GM19468 (cell line): ENCODE measurements at regions not wholly inside any gene's neighbourhood (a gene's known extent, or its start where the extent isn't known, plus 50 kb on each side); places are given as distances from the start of the nearest gene placed in this dataset.
"Not testable (repeated sequence)": the region's sequence is repeated elsewhere in the genome, so short reads cannot be mapped to it uniquely, and the experiment has no call there.

Experiments used
- ATAC-seq: cut with Tn5 transposase; IDR thresholded peaks from one replicate; pipeline ENCODE4 v1.9.1; 2021; ENCODE audit warnings: mild to moderate bottlenecking, moderate library complexity, moderate number of reproducible peaks; ENCODE audit not compliant: unreplicated experiment; ENCODE audit errors: extremely low read depth

GRCh38 chr2:53504507-53504906, 263.1 kb upstream of the CHAC2 start:
- ATAC-seq = no peak

DNA sequence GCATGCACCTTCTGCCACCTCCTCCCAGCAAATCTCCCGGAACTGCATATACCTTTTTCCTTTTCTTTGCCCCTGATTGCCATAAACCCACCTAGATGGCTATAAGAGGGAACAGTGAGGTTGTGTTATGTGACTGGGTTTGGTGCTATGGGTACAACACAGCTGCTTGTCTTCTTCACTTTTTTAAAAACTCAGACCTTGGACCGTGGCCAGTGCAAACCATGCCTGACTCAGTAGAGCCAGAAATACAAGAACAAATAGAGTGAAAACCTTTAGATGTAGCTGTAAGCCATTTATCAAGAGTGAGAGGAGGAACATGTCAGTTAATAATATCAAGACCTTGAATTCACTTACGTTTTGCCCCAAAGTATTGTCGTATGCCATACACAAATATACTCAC, 267.4 kb upstream of the CHAC2 start:
- no peak for ATAC-seq

- no peak for ATAC-seq
Measured at GRCh38 chr2:53498210-53498609, 269.4 kb upstream of the CHAC2 start.

DNA sequence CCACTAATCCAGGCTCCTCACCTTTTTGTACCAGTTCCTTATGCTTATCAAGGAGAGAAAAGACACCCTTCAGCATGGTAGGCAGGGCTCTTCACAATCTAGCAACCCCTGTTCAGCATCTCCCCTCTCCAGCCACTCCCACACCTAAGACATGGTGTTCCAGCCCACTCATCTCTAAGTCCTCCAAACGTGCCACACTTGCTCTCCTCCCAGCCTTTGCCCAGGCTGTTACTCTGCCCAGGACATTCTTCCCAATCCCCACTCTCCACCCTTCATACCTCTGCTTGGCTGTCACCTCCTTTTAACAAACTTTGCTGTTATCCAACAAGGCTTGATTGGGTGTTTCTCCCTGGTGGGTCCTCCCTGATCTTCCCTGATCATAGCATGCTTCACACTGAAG, 270.6 kb upstream of the CHAC2 start:
- no peak for ATAC-seq

GRCh38 chr2:53493210-53493609, 274.4 kb upstream of the CHAC2 start:
- no peak for ATAC-seq

DNA sequence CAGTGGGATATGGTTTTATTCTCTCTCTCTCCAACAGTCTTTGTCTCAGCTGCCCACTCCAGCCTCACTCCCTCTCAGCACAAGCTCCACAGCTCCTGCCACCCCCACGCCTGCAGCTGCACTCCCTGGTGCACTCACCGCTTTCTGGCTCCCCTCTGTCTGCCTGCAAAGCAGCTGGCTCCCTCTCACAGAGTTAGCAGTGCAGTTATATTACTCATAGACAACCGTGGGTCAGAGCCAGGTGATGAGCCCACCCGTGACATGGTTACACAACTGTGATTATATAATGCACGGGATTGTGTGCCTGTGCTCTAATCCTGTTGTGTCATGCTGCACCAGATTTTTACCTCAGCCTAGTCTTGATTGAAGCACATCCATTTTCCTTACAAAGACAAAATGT, 276.9 kb upstream of the CHAC2 start:
- no peak for ATAC-seq

DNA sequence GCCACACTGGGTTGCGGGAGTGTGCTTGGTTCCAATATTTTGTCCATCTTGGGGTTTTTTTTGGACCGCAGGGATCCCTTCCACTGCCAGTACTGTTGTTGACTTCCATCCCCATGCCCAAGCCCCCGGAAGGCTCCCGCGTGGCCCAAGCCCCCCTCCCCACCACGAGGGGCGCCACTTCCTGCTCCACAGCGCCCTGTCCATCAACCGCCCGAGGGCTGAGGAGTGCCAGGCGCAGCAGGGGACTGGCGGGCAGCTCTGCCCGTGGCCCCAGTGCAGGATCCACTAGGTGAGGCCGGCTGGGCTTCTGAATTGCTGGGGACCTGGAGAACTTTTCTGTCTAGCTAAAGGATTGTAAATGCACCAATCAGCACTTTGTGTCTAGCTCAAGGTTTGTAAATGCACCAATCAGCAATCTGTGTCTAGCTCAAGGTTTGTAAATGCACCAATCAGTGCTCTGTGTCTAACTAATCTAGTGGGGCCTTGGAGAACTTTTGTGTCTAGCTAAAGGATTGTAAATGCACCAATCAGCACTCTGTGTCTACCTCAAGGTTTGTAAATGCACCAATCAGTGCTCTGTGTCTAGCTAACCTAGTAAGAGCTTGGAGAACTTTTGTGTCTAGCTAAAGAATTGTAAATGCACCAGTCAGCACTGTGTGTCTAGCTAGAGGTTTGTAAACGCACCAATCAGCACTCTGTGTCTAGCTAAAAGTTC, 281.3 kb upstream of the CHAC2 start:
- not testable (repeated sequence) for ATAC-seq

GRCh38 chr2:53485021-53485728, 282.4 kb upstream of the CHAC2 start:
- no peak for ATAC-seq

DNA sequence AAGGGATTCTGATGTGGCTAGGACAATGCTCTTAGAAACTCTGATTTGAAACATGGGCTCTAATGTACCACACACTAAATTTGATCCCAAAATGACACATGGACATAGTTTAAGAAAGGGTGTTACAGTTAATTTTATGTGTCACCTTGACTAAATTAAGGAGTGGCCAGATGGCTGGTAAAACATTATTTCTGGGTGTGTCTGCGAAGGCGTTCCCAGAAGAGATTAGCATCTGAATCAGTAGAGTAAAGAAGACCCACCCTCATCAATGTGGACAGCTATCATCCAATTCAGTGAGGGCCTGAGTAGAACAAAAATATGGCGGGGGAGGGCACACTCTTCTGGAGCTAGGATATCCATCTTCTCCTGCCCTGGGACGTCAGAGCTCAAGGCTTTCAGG, 283.1 kb upstream of the CHAC2 start:
- no peak for ATAC-seq

- ATAC-seq = no peak
Measured at GRCh38 chr2:53477517-53477916, 290.1 kb upstream of the CHAC2 start.

DNA sequence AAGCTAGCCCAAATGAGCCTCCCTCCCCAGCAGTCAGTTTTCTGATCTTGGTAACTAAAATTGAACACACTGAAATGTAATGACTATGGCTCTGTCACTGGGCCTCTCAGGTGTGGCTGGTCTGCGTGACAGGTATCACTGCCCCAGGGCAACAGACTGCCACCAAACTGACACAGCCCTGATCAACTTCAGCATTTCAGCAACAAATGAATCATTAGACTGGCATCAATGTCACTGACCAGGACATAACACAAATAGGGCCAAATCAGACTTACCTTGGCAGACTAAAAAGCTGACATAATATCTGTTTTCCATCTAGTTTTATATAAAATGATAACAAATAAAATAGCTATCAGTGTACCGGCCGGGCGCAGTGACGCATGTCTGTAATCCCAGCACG, 290.8 kb upstream of the CHAC2 start:
- ATAC-seq = no peak

GRCh38 chr2:53475766-53476165, 291.8 kb upstream of the CHAC2 start:
- no peak for ATAC-seq

- no peak for ATAC-seq
Measured at GRCh38 chr2:53475321-53475720, 292.3 kb upstream of the CHAC2 start.

DNA sequence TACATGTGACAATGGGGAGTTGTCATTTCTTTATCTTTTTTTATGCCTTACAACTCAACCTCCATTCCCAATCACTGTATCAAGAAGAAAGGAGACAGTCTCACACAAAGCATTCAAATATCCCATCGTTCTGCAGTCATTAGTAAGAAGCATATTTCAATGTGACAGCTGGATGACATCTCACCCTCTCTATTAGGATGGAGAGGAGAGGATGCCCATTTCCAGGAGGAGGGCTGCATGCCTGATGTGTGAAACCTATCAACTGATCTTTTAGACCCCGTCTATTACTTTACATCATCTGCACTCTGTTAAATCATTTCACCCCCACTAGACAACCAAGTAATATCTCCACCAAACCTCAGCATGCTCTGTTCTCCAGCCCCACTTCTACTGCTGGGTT, 292.7 kb upstream of the CHAC2 start:
- no peak for ATAC-seq

GRCh38 chr2:53473775-53474311, 293.8 kb upstream of the CHAC2 start:
- no peak for ATAC-seq

- ATAC-seq = no peak
Measured at GRCh38 chr2:53473236-53473635, 294.4 kb upstream of the CHAC2 start.

DNA sequence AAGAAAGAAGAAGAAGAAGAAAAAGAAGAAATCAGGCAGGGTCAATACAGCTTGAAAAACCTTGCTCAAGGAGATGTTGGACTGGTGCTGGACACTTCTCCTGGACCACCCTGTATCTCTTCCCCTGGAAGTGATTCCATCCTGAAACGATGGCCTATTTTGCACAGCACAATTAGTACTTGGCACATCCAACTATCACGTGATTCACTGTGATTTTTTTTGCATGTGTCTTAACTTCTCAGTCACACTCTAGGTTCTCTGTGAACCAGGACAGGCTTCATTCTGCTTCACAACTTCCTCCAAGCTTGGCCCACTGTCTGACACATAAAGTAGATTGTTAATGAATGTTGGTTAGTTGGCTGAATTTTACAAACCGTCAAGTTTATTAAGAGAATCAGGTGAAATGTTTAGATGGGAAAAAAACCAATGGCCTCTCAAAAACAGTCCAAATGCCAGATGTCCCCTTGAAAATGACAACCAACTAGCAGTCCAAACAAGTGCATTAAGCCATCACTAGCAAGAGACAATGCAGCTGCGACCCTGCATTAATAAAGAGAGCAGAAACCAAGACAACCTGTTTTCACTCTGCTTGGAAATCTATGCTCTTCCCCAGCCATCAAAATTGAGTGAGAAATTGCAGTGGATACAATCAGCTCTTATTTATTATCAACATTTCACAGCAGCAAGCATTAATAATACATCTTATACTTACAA, 300.0 kb upstream of the CHAC2 start:
- no peak for ATAC-seq

DNA sequence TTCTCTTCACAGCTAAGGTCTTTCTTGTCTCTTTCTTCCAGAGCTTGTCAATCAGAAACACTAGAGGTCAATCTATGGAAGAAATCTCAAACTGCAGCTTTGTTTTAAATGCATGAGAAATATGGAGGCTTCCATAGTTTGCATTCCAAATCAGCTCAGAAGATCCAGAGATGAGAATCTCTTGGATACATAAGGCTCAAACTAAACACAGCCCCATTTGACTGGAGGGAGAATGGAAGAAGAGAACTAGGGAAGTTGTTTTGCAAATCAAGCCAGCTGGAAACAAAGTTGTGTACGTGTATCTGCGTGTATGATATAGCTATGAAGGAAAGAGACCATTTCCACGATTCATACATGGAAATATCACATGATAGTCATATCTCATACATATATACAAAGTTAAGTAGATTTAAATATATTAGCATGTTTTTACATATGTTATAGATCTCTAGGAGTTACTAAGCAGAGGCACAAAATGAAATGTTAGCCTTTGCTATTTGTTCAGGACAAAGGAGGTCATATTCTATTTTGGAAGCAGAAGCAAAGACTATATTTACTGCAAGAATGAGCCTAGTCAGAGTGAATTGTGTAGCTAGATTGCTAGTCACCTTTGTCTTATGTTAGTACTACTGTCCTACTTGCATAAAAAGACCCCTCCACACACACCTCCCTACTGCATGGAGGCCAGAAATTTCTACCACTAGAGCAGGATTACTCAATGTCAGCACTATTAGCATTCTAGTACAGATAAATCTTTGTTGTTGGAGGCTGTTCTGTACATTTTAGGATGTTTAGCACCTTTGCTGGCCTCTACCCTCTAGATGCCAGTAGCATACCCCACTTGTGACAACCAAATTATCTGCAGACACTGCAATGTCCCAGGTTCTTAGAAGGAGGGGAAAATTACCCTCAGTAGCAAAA, 303.5 kb upstream of the CHAC2 start:
- no peak for ATAC-seq

GRCh38 chr2:53460937-53461336, 306.7 kb upstream of the CHAC2 start:
- ATAC-seq = no peak

GRCh38 chr2:53460347-53460746, 307.3 kb upstream of the CHAC2 start:
- no peak for ATAC-seq
